GM12892 (cell line): ENCODE measurements at regions not wholly inside any gene's neighbourhood (a gene's known extent, or its start where the extent isn't known, plus 50 kb on each side); places are given as distances from the start of the nearest gene placed in this dataset.

Experiments
- POLR2AphosphoS5 ChIP-seq: IDR thresholded peaks from 2 replicates; pipeline ENCODE4 v1.6.1; 2011; ENCODE audit warnings: low read depth, low read length, control low read depth
- TAF1 ChIP-seq: IDR thresholded peaks from 2 replicates; pipeline ENCODE4 v1.6.1; 2011; ENCODE audit warnings: low read depth, mild to moderate bottlenecking, control low read depth, low read length, borderline replicate concordance

GRCh38 chr5:133663397-133664054 lies 51.2 kb upstream of the FSTL4 start:
- TF ChIP-seq POLR2AphosphoS5 (no peak), TAF1 (no peak)
